SIG-M5 treated with dmso at 0.1 percent for 504 hours (cell line): ENCODE measurements at regions not wholly inside any gene's neighbourhood (a gene's known extent, or its start where the extent isn't known, plus 50 kb on each side); places are given as distances from the start of the nearest gene placed in this dataset.
"Not testable (repeated sequence)": the region's sequence is repeated elsewhere in the genome, so short reads cannot be mapped to it uniquely, and the experiment has no call there.

Experiments
- DNase-seq: peaks from one replicate; lab custom pipeline; 2025; ENCODE audit not compliant: unreplicated experiment; lab: John Stamatoyannopoulos, UW

DNA sequence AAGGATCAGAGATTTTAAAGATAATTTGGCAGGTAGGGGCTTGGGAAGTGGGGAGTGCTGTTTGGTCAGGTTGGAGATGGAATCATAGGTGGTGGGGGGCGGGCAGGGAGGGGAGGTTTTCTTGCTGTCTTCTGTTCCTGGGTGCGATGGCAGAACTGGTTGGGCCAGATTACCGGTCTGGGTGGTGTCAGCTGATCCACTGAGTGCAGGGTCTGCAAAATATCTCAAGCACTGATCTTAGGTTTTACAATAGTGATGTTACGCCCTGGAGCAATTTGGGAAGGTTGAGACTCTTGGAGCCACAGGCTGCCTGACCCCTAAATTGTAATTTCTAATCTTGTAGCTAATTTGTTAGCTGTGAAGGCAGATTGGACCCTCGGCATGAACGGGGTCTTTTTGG is 78.0 kb upstream of the PARP8 start:
- DNase-seq = not testable (repeated sequence)

GRCh38 chr5:50590444-50591189 is 75.8 kb upstream of the PARP8 start:
- DNase-seq = not testable (repeated sequence)

DNA sequence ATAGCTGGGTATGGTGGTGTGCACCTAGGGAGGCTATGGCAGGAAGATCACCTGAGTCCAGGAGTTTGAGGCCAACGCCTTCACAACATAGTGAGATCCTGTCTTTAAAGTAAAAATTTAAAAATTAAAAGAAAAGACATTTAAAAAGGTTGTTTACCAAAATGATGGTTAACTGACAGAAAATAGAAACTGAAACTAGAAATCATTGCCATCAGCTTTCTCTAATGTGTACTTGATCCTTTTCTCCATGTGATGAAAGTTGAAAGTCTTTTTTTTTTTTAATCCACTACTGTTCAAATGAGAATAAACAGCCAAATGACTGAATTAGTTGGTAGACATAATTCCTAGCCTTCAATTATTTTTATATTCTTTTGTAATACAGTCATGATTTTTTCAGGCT is 75.1 kb upstream of the PARP8 start:
- DNase-seq = not testable (repeated sequence)

- no peak for DNase-seq
Observed at GRCh38 chr5:50593681-50594080, 72.8 kb upstream of the PARP8 start.

DNA sequence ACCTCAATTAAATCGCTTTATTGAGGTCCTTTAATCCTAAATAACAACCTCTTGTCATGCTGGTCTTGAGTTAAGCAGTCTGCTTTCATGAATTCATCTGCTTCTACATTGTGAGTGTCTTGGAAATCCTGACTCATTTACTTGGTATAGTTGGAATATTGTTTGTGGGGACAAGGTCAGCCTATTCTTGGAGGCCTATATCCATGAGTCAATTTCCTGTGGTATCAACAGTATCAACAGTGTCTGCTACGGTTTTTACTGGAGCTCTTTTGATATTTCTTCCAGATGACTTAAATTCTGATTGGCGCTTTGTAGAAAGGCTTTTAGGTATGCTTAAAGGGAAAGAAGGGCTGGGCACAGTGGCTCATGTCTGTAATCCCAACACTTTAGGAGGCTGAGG is 71.2 kb upstream of the PARP8 start:
- peak; percentile 43 for DNase-seq

DNA sequence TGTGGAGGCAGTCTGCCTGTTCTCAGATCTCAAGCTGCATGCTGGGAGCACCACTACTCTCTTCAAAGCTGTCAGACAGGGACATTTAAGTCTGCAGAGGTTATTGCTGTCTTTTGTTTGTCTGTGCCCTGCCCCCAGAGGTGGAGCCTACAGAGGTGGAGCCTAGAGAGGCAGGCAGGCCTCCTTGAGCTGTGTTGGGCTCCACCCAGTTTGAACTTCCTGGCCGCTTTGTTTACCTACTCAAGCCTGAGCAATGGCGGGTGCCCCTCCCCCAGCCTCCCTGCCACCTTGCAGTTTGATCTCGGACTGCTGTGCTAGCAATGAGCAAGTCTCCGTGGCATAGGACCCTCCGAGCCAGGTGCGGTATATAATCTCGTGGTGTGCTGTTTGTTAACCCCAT is 64.9 kb upstream of the PARP8 start:
- DNase-seq = not testable (repeated sequence)

- no peak for DNase-seq
Observed at GRCh38 chr5:50606179-50606578, 60.3 kb upstream of the PARP8 start.

- not testable (repeated sequence) for DNase-seq
Observed at GRCh38 chr5:50607456-50607855, 59.0 kb upstream of the PARP8 start.

DNA sequence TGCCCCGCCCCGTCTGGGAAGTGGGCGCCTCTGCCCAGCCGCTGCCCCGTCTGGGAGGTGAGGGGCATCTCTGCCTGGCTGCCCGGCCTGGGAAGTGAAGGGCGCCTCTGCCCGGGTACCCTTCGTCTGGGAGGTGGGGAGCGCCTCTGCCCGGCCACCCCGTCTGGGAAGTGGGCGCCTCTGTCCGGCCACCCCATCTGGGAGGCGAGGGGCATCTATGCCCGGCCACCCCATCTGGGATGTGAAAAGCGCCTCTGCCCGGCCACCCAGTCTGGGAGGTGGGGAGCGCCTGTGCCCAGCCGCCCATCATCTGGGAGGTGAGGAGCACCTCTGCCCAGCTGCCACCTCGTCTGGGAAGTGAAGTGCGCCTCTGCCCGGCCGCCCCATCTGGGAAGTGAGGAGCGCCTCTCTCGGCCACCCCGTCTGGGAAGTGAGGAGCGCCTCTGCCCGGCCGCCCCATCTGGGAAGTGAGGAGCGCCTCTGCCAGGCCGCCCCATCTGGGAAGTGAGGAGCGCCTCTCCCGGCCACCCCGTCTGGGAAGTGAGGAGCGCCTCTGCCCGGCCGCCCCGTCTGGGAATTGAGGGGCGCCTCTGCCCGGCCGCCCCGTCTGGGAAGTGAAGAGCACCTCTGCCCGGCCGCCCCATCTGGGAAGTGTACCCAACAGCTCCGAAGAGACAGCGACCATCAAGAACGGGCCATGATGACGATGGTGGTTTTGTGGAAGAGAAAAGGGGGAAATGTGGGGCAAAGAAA is 58.3 kb upstream of the PARP8 start:
- DNase-seq = not testable (repeated sequence)

GRCh38 chr5:50613057-50613456 is 53.4 kb upstream of the PARP8 start:
- DNase-seq = peak; percentile 75
